SK-N-SH (cell line): ENCODE measurements at regions not wholly inside any gene's neighbourhood (a gene's known extent, or its start where the extent isn't known, plus 50 kb on each side); places are given as distances from the start of the nearest gene placed in this dataset.

Source experiments
- NRF1 ChIP-seq: IDR thresholded peaks from 2 replicates; pipeline ENCODE4 v1.6.1; 2012; ENCODE audit warnings: low read depth, mild to moderate bottlenecking, low read length
- SIN3A ChIP-seq: IDR thresholded peaks from 2 replicates; pipeline ENCODE4 v1.6.1; 2012; ENCODE audit warnings: low read depth, mild to moderate bottlenecking, low read length, moderate library complexity, borderline replicate concordance
- TF ChIP-seq, protein P1 (sequence below): IDR thresholded peaks from 2 replicates; pipeline ENCODE4 v1.6.1; 2012; ENCODE audit warnings: mild to moderate bottlenecking, low read depth, low read length, moderate library complexity

DNA sequence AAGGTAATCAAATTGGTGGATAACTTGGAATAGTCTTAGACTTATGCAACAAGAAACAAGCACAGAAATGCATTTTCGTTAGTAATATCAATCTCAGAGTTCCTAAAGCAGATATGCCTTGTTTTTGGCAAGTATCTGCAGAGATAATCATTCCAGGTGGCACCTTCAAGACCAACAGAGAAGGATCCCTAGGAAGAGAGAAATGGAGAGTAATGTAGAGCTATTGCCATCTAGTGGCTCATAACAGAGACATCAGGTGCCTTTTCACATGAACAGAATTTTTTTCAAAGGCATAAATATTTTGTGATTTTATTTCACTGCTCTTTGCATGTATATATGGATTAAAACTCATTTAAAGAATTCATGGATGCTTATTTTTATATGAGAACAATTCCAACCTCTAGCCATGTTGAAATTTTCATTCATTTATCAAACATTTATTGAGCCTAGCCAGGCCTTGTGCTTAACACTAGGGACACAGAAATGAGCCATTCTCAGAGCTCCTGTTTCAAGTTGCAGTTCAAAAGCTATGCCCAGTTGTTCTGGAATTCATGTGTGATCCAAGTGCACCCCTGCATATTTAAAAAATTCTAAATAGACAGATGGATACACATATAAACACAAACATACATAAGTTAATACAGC is 117.5 kb upstream of the OR13F1 start:
- TF ChIP-seq SIN3A, result no peak
- TF ChIP-seq NRF1, result no peak
- TF ChIP-seq, protein P1, sequence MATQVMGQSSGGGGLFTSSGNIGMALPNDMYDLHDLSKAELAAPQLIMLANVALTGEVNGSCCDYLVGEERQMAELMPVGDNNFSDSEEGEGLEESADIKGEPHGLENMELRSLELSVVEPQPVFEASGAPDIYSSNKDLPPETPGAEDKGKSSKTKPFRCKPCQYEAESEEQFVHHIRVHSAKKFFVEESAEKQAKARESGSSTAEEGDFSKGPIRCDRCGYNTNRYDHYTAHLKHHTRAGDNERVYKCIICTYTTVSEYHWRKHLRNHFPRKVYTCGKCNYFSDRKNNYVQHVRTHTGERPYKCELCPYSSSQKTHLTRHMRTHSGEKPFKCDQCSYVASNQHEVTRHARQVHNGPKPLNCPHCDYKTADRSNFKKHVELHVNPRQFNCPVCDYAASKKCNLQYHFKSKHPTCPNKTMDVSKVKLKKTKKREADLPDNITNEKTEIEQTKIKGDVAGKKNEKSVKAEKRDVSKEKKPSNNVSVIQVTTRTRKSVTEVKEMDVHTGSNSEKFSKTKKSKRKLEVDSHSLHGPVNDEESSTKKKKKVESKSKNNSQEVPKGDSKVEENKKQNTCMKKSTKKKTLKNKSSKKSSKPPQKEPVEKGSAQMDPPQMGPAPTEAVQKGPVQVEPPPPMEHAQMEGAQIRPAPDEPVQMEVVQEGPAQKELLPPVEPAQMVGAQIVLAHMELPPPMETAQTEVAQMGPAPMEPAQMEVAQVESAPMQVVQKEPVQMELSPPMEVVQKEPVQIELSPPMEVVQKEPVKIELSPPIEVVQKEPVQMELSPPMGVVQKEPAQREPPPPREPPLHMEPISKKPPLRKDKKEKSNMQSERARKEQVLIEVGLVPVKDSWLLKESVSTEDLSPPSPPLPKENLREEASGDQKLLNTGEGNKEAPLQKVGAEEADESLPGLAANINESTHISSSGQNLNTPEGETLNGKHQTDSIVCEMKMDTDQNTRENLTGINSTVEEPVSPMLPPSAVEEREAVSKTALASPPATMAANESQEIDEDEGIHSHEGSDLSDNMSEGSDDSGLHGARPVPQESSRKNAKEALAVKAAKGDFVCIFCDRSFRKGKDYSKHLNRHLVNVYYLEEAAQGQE, result no peak
